HG02938 (cell line): ENCODE measurements at regions not wholly inside any gene's neighbourhood (a gene's known extent, or its start where the extent isn't known, plus 50 kb on each side); places are given as distances from the start of the nearest gene placed in this dataset.

Experiments
- ATAC-seq: cut with Tn5 transposase; IDR thresholded peaks from one replicate; pipeline ENCODE4 v1.9.1; 2021; ENCODE audit warnings: mild to moderate bottlenecking, moderate library complexity; ENCODE audit not compliant: unreplicated experiment

GRCh38 chr13:106858903-106859532 lies 291.1 kb upstream of the ARGLU1 start:
- ATAC-seq = no peak

- no peak for ATAC-seq
Measured at GRCh38 chr13:106852436-106852835, 284.5 kb upstream of the ARGLU1 start.

- no peak for ATAC-seq
Measured at GRCh38 chr13:106850973-106851650, 283.2 kb upstream of the ARGLU1 start.

- ATAC-seq = no peak
Measured at GRCh38 chr13:106846571-106847448, 278.9 kb upstream of the ARGLU1 start.

GRCh38 chr13:106836186-106836802 lies 268.4 kb upstream of the ARGLU1 start:
- no peak for ATAC-seq

GRCh38 chr13:106835477-106835876 lies 267.5 kb upstream of the ARGLU1 start:
- no peak for ATAC-seq

- no peak for ATAC-seq
Measured at GRCh38 chr13:106821979-106822378, 254.0 kb upstream of the ARGLU1 start.

GRCh38 chr13:106819413-106820180 lies 251.7 kb upstream of the ARGLU1 start:
- ATAC-seq = no peak

- ATAC-seq = no peak
Measured at GRCh38 chr13:106818971-106819370, 251.0 kb upstream of the ARGLU1 start.

- no peak for ATAC-seq
Measured at GRCh38 chr13:106815545-106815944, 247.6 kb upstream of the ARGLU1 start.

- no peak for ATAC-seq
Measured at GRCh38 chr13:106814463-106814862, 246.5 kb upstream of the ARGLU1 start.

- ATAC-seq = no peak
Measured at GRCh38 chr13:106810069-106810468, 242.1 kb upstream of the ARGLU1 start.

- ATAC-seq = no peak
Measured at GRCh38 chr13:106804991-106805390, 237.1 kb upstream of the ARGLU1 start.

- ATAC-seq = no peak
Measured at GRCh38 chr13:106802917-106803316, 235.0 kb upstream of the ARGLU1 start.

- ATAC-seq = no peak
Measured at GRCh38 chr13:106799781-106800335, 231.9 kb upstream of the ARGLU1 start.

GRCh38 chr13:106797081-106797640 lies 229.2 kb upstream of the ARGLU1 start:
- no peak for ATAC-seq

- peak; percentile 75 for ATAC-seq
Measured at GRCh38 chr13:106796280-106797047, 228.5 kb upstream of the ARGLU1 start.

- no peak for ATAC-seq
Measured at GRCh38 chr13:106795847-106796246, 227.9 kb upstream of the ARGLU1 start.

GRCh38 chr13:106794117-106794516 lies 226.2 kb upstream of the ARGLU1 start:
- no peak for ATAC-seq
